K562 (cell line): ENCODE measurements at regions not wholly inside any gene's neighbourhood (a gene's known extent, or its start where the extent isn't known, plus 50 kb on each side); places are given as distances from the start of the nearest gene placed in this dataset.

Source experiments
- ATF6 ChIP-seq: sonication (generic); formaldehyde crosslinking; IDR thresholded peaks from 2 replicates; pipeline ENCODE4 v1.4.0; 2020; ENCODE audit warnings: mild to moderate bottlenecking, missing genetic modification reagents
- DMBX1 ChIP-seq: fragments of 250-450 bp; sonication (Bioruptor Pico); IDR thresholded peaks from 2 replicates; pipeline ENCODE4 v1.8.0; 2022; ENCODE audit warnings: inconsistent platforms, mild to moderate bottlenecking, moderate library complexity, borderline replicate concordance
- FOXO4 ChIP-seq: fragments of 450-650 bp; formaldehyde crosslinking; IDR thresholded peaks from 2 replicates; pipeline ENCODE4 v1.4.0; 2020; ENCODE audit warnings: mild to moderate bottlenecking, moderate library complexity
- HMGN3 ChIP-seq: IDR thresholded peaks from 2 replicates; pipeline ENCODE4 v1.6.1; 2011; ENCODE audit warnings: borderline replicate concordance, low read depth, mild to moderate bottlenecking, mixed read lengths, low read length; ENCODE audit not compliant: insufficient read length; ENCODE audit errors: extremely low read depth
- NFXL1 ChIP-seq: fragments of 450-650 bp; formaldehyde crosslinking; IDR thresholded peaks from 2 replicates; pipeline ENCODE4 v1.4.0; 2021; ENCODE audit warnings: mild to moderate bottlenecking
- POU5F1 ChIP-seq: fragments of 150-350 bp; IDR thresholded peaks from 2 replicates; pipeline ENCODE4 v1.6.1; 2014; ENCODE audit warnings: borderline replicate concordance, low read length, low read depth, mild to moderate bottlenecking; ENCODE audit not compliant: partially characterized antibody
- ZBTB1 ChIP-seq: sonication (generic); formaldehyde crosslinking; IDR thresholded peaks from 2 replicates; pipeline ENCODE4 v1.8.1; 2023; ENCODE audit warnings: missing genetic modification reagents, low read depth, mild to moderate bottlenecking, borderline replicate concordance
- ZNF274 ChIP-seq: IDR thresholded peaks from 2 replicates; pipeline ENCODE4 v1.6.1; 2011; ENCODE audit warnings: low read depth, mild to moderate bottlenecking, low read length, moderate library complexity, borderline replicate concordance
- TF ChIP-seq, protein P1 (sequence below): fragments of 450-650 bp; IDR thresholded peaks from 2 replicates; pipeline ENCODE4 v1.7.1; 2018; ENCODE audit warnings: mild to moderate bottlenecking, low read depth; ENCODE audit not compliant: partially characterized antibody

- TF ChIP-seq, protein P1, sequence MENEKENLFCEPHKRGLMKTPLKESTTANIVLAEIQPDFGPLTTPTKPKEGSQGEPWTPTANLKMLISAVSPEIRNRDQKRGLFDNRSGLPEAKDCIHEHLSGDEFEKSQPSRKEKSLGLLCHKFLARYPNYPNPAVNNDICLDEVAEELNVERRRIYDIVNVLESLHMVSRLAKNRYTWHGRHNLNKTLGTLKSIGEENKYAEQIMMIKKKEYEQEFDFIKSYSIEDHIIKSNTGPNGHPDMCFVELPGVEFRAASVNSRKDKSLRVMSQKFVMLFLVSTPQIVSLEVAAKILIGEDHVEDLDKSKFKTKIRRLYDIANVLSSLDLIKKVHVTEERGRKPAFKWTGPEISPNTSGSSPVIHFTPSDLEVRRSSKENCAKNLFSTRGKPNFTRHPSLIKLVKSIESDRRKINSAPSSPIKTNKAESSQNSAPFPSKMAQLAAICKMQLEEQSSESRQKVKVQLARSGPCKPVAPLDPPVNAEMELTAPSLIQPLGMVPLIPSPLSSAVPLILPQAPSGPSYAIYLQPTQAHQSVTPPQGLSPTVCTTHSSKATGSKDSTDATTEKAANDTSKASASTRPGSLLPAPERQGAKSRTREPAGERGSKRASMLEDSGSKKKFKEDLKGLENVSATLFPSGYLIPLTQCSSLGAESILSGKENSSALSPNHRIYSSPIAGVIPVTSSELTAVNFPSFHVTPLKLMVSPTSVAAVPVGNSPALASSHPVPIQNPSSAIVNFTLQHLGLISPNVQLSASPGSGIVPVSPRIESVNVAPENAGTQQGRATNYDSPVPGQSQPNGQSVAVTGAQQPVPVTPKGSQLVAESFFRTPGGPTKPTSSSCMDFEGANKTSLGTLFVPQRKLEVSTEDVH = no peak
- TF ChIP-seq ZNF274 (no peak), FOXO4 (CRISPR knock-in tag) (no peak), DMBX1 (no peak), ZBTB1 (no peak), POU5F1 (no peak), HMGN3 (no peak), ATF6 (CRISPR knock-in tag) (no peak), NFXL1 (CRISPR knock-in tag) (no peak)
Measured at GRCh38 chr1:68820151-68820550, 323.3 kb upstream of the DEPDC1 start (continued).
